GM23248 (cell line): ENCODE measurements at regions not wholly inside any gene's neighbourhood (a gene's known extent, or its start where the extent isn't known, plus 50 kb on each side); places are given as distances from the start of the nearest gene placed in this dataset.

Experiments used
- DNase-seq: peaks from one replicate; pipeline ENCODE4 v3.0.0-alpha.2; 2015
- H2AFZ ChIP-seq: fragments of 200-600 bp; sonication (generic); 2 replicates; pipeline ENCODE4 v1.6.1; 2016; ENCODE audit warnings: antibody characterized with exemption
- H3F3A ChIP-seq: fragments of 200-600 bp; sonication (generic); 2 replicates; pipeline ENCODE4 v1.6.1; 2016; ENCODE audit warnings: mild to moderate bottlenecking, antibody characterized with exemption, mixed run types; ENCODE audit not compliant: insufficient read depth
- H3K27ac ChIP-seq: fragments of 200-600 bp; sonication (generic); 2 replicates; pipeline ENCODE4 v1.5.1; 2016; ENCODE audit warnings: mild to moderate bottlenecking
- H3K27me3 ChIP-seq: fragments of 200-600 bp; sonication (generic); replicated peaks from 2 replicates; pipeline ENCODE4 v1.6.1; 2016; ENCODE audit warnings: mild to moderate bottlenecking; ENCODE audit not compliant: insufficient read depth
- H3K36me3 ChIP-seq: fragments of 200-600 bp; sonication (generic); 2 replicates; pipeline ENCODE4 v1.6.1; 2016; ENCODE audit warnings: low read depth, mild to moderate bottlenecking
- H3K4me1 ChIP-seq: fragments of 200-600 bp; sonication (generic); 2 replicates; pipeline ENCODE4 v1.6.1; 2016; ENCODE audit warnings: mild to moderate bottlenecking; ENCODE audit not compliant: insufficient read depth
- H3K4me2 ChIP-seq: fragments of 200-600 bp; sonication (generic); one replicate; pipeline ENCODE4 v1.6.1; 2016; ENCODE audit warnings: mild to moderate bottlenecking; ENCODE audit not compliant: unreplicated experiment
- H3K4me3 ChIP-seq: fragments of 200-600 bp; sonication (generic); 2 replicates; pipeline ENCODE4 v1.5.1; 2016; ENCODE audit warnings: mild to moderate bottlenecking
- H3K79me2 ChIP-seq: fragments of 200-600 bp; sonication (generic); 2 replicates; pipeline ENCODE4 v1.6.1; 2016; ENCODE audit warnings: mild to moderate bottlenecking; ENCODE audit not compliant: insufficient read depth
- H3K9ac ChIP-seq: fragments of 200-600 bp; sonication (generic); 2 replicates; pipeline ENCODE4 v1.6.1; 2016; ENCODE audit warnings: mild to moderate bottlenecking
- H3K9me2 ChIP-seq: fragments of 200-600 bp; sonication (generic); 2 replicates; pipeline ENCODE4 v1.6.1; 2016; ENCODE audit warnings: mixed run types, mild to moderate bottlenecking, moderate library complexity; ENCODE audit not compliant: insufficient read depth
- H3K9me3 ChIP-seq: fragments of 200-600 bp; sonication (generic); one replicate; pipeline ENCODE4 v1.6.1; 2017; ENCODE audit warnings: low read depth
- H4K20me1 ChIP-seq: fragments of 200-600 bp; sonication (generic); 2 replicates; pipeline ENCODE4 v1.6.0; 2016; ENCODE audit not compliant: insufficient read depth
- EZH2 ChIP-seq: fragments of 200-600 bp; sonication (generic); IDR thresholded peaks from 2 replicates; pipeline ENCODE4 v1.6.1; 2018; ENCODE audit warnings: antibody characterized with exemption, mild to moderate bottlenecking; ENCODE audit not compliant: insufficient read depth, poor library complexity, severe bottlenecking
- EZH2phosphoT487 ChIP-seq: fragments of 200-600 bp; sonication (generic); IDR thresholded peaks from 2 replicates; pipeline ENCODE4 v1.6.1; 2018; ENCODE audit warnings: antibody characterized with exemption, moderate library complexity, mild to moderate bottlenecking, low read depth; ENCODE audit not compliant: insufficient read depth
- WGBS, 2 experiments: methylation state at CpG; one replicate each; pipeline ENCODE4 v1.1.6; 2015 to 2017; ENCODE audit warnings: low lambda C conversion rate in 2 of 2, low coverage in 1 of 2; ENCODE audit errors: missing lambda C conversion rate in 2 of 2; 5-methylcytosine and 5-hydroxymethylcytosine counted together
- in situ Hi-C: fragments of 300-500 bp; cut with MboI; formaldehyde crosslinking; loops from 2 replicates; pipeline ENCODE4 v1.15.0; 2020

DNA sequence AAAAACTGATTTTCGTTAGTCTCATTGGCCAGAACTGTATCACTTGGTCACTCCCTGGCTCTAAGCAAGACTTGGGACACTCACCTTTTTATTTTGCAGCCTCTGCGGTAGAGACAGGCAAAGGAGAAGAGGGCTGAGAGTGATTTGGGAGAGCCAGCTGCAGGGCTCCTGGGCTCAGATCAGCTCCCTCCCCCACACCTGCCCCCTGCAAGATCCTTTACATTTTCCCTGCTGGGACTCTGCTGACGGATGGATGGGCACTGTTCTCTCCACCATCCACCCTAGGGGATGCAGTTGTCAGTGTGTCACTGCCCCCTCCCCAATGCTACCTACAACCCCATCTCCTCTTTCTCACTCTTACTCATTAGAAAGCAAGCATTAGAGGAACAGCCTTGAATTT lies 301.1 kb upstream of the KAZN start:
- H3K79me2 ChIP-seq = no peaks in the 10 kb centered on the region
- in situ Hi-C loops = no loop called here
- H3K9me2 ChIP-seq = no peaks in the 10 kb centered on the region
- H3K4me1 ChIP-seq = no peaks in the 10 kb centered on the region
- no peaks in the 10 kb centered on the region for H3K36me3 ChIP-seq
- no peaks in the 10 kb centered on the region for H4K20me1 ChIP-seq
- no peak overlapping the region for H3K4me2 ChIP-seq
- H3K9me3 ChIP-seq = no peaks in the 10 kb centered on the region
- H3F3A ChIP-seq = no peaks in the 10 kb centered on the region
- peaks cover 21% of the 10 kb centered on the region; the same call in 1 of the 2 replicates for H3K27me3 ChIP-seq
- 78 to 89% methylated on average over 3 of the region's 3 CpGs for WGBS, 2 experiments
- H3K4me3 ChIP-seq = no peak overlapping the region
- H3K9ac ChIP-seq = no peak overlapping the region
- no peak for TF ChIP-seq EZH2phosphoT487
- no peak for TF ChIP-seq EZH2
- no peak overlapping the region for H3K27ac ChIP-seq
- no peak for DNase-seq
- H2AFZ ChIP-seq = no peak overlapping the region

DNA sequence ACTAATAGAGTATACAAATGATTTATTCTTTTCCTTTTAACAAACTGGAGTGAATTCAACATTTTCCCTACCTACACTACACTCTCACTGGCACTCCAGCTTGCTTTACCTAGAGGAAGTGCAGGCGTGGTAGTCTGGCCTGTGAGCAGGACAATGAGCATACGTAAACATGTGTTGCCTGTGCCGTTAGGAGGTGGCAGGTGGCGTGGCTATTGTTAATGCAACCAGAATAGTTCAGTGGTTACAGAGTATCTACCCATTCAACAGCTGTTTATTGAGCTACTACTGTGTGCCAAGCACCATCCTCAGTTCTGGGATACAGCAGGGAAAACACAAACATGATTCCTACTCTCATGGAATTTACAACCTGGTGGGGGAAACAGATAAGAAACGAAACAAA lies 299.7 kb upstream of the KAZN start:
- peaks cover 21% of the 10 kb centered on the region; the same call in 1 of the 2 replicates for H3K27me3 ChIP-seq
- H3K4me1 ChIP-seq = no peaks in the 10 kb centered on the region
- no peak overlapping the region for H3K4me2 ChIP-seq
- no peaks in the 10 kb centered on the region for H3K79me2 ChIP-seq
- DNase-seq = no peak
- H3K9me3 ChIP-seq = no peaks in the 10 kb centered on the region
- no peaks in the 10 kb centered on the region for H3K9me2 ChIP-seq
- H3K27ac ChIP-seq = no peak overlapping the region
- 0 out of 2 replicates have a peak, but pooled peaks cover under 1% of the 10 kb centered on the region for H3F3A ChIP-seq
- no peak overlapping the region for H2AFZ ChIP-seq
- no peak overlapping the region for H3K9ac ChIP-seq
- in situ Hi-C loops = no loop called here
- no peaks in the 10 kb centered on the region for H4K20me1 ChIP-seq
- no peak for TF ChIP-seq EZH2phosphoT487
- TF ChIP-seq EZH2 = no peak
- H3K4me3 ChIP-seq = no peak overlapping the region
- 72% methylated on average over 5 of the region's 5 CpGs for WGBS, 2 experiments
- H3K36me3 ChIP-seq = no peaks in the 10 kb centered on the region

DNA sequence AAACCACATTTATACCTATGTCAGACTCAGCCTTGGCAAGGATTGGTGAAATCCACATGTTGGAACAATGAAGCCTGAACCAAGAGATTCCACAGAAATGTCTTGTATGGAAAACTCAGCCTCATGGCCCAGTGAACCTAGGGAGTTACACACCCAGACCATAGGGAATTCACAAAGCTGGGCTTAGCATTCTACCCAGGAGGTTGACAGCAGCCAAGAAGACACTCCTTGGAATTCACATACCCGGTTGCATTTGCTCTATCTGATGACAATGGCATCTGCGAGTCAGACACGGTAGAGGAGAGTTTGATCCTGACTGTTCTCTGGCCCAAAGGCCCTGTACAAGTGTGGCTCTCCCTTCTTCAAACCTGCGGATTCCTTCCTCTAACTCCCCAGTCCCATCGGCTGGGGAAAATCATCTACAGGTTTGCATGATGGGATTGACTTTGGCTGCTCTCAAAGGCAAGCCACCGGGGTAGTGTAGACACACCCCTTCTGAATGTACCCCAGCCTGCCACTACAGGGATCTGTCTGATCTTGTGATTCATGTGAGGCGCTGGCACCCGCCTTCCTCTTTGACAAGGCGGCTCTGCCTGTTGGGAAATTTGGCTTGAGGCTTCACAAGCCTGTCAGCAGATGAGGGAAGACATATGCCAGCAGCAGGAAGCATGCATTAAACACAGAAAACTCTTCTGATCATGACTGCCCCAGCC lies 297.3 kb upstream of the KAZN start:
- no peaks in the 10 kb centered on the region for H3K9me2 ChIP-seq
- H3K4me2 ChIP-seq = no peak overlapping the region
- H2AFZ ChIP-seq = no peak overlapping the region
- H4K20me1 ChIP-seq = no peaks in the 10 kb centered on the region
- no peak overlapping the region for H3K4me3 ChIP-seq
- H3K36me3 ChIP-seq = no peaks in the 10 kb centered on the region
- TF ChIP-seq EZH2 = no peak
- TF ChIP-seq EZH2phosphoT487 = no peak
- H3K79me2 ChIP-seq = no peaks in the 10 kb centered on the region
- no peaks in the 10 kb centered on the region for H3K9me3 ChIP-seq
- in situ Hi-C loops = no loop called here
- no peak for DNase-seq
- peaks cover 14% of the 10 kb centered on the region for H3K4me1 ChIP-seq
- 14 to 17% methylated on average over 9 of the region's 9 CpGs for WGBS, 2 experiments
- no peak overlapping the region for H3K9ac ChIP-seq
- no peak overlapping the region for H3K27ac ChIP-seq
- H3F3A ChIP-seq = 0 out of 2 replicates have a peak, but pooled peaks cover 13% of the 10 kb centered on the region
- H3K27me3 ChIP-seq = peaks cover 21% of the 10 kb centered on the region; the same call in 1 of the 2 replicates

DNA sequence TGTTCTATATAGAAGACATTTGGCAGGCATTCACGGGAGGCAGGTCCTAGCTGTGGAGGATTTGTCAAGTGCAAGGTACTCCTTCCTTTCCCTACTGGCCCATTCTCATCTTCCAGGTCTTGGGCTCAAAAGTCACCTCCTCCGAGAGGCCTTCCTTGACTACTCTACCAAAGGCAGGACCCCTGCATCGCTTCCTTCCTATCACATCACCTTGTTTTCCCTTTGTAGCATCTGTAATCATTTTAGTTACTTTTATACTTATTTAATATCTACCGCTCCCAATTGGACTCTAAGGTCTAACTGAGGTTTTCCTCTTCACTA lies 296.8 kb upstream of the KAZN start:
- 54 to 57% methylated on average over 4 of the region's 4 CpGs for WGBS, 2 experiments
- no peak for TF ChIP-seq EZH2phosphoT487
- no peak for TF ChIP-seq EZH2
- Histone ChIP-seq H3K79me2 (no peaks in the 10 kb centered on the region), H3F3A (0 out of 2 replicates have a peak, but pooled peaks cover 13% of the 10 kb centered on the region), H4K20me1 (no peaks in the 10 kb centered on the region), H3K4me1 (peaks cover 14% of the 10 kb centered on the region), H3K9ac (no peak overlapping the region), H3K27me3 (peaks cover 21% of the 10 kb centered on the region; the same call in 1 of the 2 replicates), H3K36me3 (no peaks in the 10 kb centered on the region), H3K9me3 (no peaks in the 10 kb centered on the region), H3K4me3 (no peak overlapping the region), H2AFZ (no peak overlapping the region), H3K9me2 (no peaks in the 10 kb centered on the region), H3K4me2 (no peak overlapping the region), H3K27ac (no peak overlapping the region)
- DNase-seq = no peak
- in situ Hi-C loops = no loop called here
